HG03442 (cell line): ENCODE measurements at regions not wholly inside any gene's neighbourhood (a gene's known extent, or its start where the extent isn't known, plus 50 kb on each side); places are given as distances from the start of the nearest gene placed in this dataset.

Experiments used
- ATAC-seq: cut with Tn5 transposase; IDR thresholded peaks from one replicate; pipeline ENCODE4 v1.9.1; 2021; ENCODE audit warnings: mild to moderate bottlenecking, moderate library complexity; ENCODE audit not compliant: unreplicated experiment

DNA sequence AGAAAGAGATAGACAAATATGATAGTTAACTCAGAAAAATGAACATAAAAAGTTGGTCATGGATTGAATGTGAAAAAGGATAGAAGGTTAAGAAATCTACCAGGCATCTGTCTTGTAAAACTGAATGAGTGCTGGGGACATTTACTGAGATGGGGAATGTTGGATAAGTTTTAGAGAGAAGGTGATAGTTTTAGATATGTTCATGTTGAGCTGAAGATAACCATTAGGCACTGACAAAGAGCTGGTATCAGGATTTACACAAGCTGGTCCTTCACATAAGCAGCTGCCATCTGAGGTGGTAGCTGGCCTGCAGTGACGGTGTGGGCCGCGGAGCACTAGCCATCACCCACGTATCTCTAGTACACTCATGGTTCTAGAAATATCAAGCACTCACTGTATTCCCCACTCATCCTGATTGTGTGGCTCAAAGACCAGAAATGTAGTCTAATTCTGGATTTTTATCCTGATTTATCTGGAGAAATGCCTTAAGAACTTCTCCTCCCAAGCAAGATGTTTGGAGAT lies 194.4 kb upstream of the KCNJ16 start:
- ATAC-seq: no peak

DNA sequence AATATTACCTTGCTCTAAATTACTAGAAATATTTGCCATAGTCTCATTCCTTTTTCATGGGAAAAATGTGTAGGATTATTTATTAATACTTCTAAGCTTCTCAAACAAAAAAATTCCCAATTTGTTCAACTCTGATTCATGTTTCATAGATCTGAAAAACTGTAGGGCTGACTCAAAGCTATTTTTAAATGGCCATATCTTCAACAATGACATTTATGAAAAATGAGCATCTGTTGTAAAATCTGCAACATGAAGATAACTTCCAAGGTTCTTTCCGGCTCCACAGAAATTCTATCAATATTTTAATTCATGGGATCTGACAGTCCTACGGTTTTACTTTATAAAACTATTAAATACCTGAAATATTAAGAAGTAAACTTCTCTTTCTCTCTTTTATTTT lies 192.7 kb upstream of the KCNJ16 start:
- ATAC-seq: no peak

GRCh38 chr17:69883120-69883519 lies 191.9 kb upstream of the KCNJ16 start:
- ATAC-seq: no peak

DNA sequence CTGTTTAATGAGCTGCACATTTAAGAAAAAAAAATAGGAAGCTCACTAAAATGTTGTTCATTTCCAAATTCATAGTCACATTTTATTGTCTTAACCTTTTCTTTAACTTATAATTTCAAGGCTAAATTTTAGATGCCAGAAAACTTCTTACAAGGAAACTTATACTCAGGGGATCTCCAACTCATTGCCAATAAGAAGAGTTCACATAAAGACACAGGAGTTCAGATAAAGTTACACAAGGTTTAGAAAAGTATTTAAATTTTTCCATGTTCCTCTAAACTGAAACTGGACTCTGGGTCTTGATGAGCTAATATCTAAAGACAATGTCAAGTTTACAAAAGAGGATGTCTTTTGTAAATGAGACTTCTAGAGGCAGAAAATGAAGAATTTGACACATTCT lies 190.7 kb upstream of the KCNJ16 start:
- ATAC-seq: no peak

DNA sequence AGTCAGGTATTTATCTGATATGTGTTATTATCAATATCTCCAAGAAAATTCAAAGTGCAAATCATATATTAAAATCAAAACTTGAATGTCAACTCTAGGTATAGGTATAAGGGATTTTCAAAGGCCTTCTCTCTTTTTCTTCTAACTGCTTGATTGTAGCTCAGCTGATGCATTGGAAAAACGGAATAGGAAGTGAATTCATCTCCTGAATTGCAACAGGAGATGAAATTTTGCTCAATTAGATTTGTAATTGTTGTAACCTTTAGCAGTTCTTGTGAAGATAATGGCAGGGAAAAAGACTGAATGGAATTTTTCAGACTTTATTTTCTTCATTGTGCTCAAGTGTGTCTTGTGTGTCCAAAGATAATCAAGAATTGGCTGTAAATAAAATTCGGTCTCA lies 190.2 kb upstream of the KCNJ16 start:
- no peak for ATAC-seq

- no peak for ATAC-seq
Measured at GRCh38 chr17:69898601-69899000, 176.4 kb upstream of the KCNJ16 start.

DNA sequence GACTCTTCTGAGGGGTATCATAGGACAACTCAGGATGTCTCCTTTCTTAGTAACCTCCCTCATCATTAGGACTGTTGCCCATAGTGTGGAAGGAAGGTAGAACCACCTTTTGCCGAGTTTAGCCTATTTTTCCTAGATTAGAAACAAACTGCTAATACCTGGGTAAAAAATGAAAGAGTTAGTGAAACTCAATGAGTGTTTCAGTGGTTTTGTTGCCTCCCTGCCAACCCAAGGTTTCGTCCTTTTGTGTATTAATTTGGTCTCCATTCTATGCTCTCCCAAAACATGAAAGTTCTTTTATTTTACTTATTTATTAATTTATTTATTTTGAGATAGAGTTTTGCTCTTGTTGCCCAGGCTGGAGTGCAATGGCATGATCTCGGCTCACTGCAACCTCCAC lies 174.9 kb upstream of the KCNJ16 start:
- ATAC-seq: no peak

DNA sequence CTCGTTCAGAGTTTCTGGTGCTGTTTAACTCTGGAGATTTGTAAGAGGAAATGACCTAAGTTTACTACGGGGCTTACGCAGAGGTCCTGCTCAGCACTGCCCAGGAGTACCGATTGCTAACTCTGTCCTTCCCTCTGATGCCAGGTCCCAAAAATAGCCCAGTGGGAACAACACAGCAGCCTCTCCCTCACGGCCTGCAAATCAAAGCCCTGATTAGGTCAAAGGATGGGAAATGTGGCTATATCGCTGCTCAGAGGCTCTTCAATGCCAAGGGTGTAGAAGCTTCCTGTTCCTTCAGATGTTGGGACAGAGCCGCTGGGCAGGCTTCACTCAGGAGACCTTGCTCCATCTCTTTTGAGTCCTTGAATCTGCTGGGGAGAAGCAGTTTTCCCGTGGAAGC lies 174.2 kb upstream of the KCNJ16 start:
- ATAC-seq: no peak

- no peak for ATAC-seq
Measured at GRCh38 chr17:69906306-69906705, 168.7 kb upstream of the KCNJ16 start.

GRCh38 chr17:69907132-69907847 lies 167.7 kb upstream of the KCNJ16 start:
- no peak for ATAC-seq

GRCh38 chr17:69908626-69909368 lies 166.2 kb upstream of the KCNJ16 start:
- ATAC-seq: no peak

GRCh38 chr17:69909389-69909788 lies 165.6 kb upstream of the KCNJ16 start:
- no peak for ATAC-seq

GRCh38 chr17:69912805-69913204 lies 162.2 kb upstream of the KCNJ16 start:
- no peak for ATAC-seq

- ATAC-seq: no peak
Measured at GRCh38 chr17:69913216-69913615, 161.8 kb upstream of the KCNJ16 start.

GRCh38 chr17:69913616-69914015 lies 161.4 kb upstream of the KCNJ16 start:
- ATAC-seq: no peak

GRCh38 chr17:69914520-69914919 lies 160.5 kb upstream of the KCNJ16 start:
- ATAC-seq: no peak

- no peak for ATAC-seq
Measured at GRCh38 chr17:69916761-69917160, 158.3 kb upstream of the KCNJ16 start.

- ATAC-seq: no peak
Measured at GRCh38 chr17:69918164-69918563, 156.9 kb upstream of the KCNJ16 start.

DNA sequence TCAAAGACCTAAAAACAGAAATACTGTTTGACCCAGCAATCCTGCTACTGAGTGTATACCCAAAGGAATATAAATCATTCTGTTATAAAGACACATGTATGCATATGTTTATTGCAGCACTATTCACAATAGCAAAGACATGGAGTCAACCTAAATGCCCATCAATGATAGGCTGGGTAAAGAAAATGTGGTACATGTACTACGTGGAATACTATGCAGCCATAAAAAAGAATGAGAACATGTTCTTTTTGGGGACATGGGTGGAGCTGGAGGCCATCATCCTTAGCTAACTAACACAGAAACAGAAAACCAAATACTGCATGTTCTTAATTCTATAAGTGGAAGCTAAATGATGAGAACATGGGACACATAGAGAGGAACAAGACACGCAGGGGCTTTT lies 155.2 kb upstream of the KCNJ16 start:
- ATAC-seq: no peak

GRCh38 chr17:69921046-69921445 lies 154.0 kb upstream of the KCNJ16 start:
- no peak for ATAC-seq

DNA sequence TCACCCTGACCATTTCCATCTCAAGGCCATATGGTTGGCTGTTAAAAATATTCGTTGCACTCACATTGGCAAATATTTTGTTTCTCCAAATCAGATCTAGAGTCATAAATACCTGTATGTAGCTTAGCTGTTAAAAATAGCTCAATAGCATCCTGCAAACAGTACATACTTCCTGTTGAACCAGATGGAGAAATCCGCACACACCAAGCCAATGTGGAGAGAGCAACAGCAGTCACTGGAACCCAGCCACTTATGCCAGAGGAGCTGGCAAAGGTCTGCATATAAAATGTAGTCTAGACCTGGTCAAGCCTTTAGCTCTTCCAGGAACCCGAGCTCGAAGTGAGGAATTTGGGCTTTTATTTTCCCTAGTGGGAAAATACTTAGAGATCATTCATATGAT lies 146.4 kb upstream of the KCNJ16 start:
- ATAC-seq: no peak

DNA sequence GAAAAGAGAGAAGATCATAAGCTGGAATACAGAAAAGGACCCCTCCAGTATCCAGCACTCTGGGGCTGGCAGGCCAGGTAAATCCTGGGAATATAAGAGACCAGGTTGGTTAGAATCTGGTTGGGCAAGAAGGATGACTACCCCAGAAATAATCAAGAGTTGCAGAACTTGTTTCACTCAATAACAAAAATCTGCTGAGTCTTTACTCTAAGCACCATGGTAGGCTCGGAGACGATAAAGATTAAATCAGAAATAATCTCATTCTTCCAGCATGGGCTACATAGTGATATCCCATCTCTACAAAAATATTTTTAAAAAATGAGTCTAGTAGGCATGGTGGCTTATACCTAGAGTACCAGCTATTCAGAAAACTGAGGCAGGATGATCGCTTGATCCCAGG lies 138.0 kb upstream of the KCNJ16 start:
- no peak for ATAC-seq
